OCI-LY7 (cell line): ENCODE measurements at regions not wholly inside any gene's neighbourhood (a gene's known extent, or its start where the extent isn't known, plus 50 kb on each side); places are given as distances from the start of the nearest gene placed in this dataset.
A peak's percentile ranks its signal among the peaks of the same experiment; 100 is the strongest.

Experiments
- BruUV-seq: library from RNA; stranded (reverse); fragments of 400-500 nt; replicated peaks from 2 replicates; lab custom pipeline; 2021; lab: Mats Ljungman, UMichigan
- CTCF ChIA-PET: fragments of 300-600 bp; sonication (Branson Sonifier 250); formaldehyde crosslinking; loops from one replicate; lab custom pipeline; 2022; ENCODE audit warnings: antibody characterized with exemption; ENCODE audit not compliant: unreplicated experiment; lab: Charles Lee
- POLR2A ChIA-PET: fragments of 300-600 bp; sonication (Branson Sonifier 250); formaldehyde crosslinking; loops from one replicate; lab custom pipeline; 2022; ENCODE audit warnings: antibody characterized with exemption; lab: Charles Lee
- DNase-seq: peaks from one replicate; pipeline ENCODE4 v3.0.0-alpha.2; 2015; ENCODE audit warnings: low spot score
- H2AFZ ChIP-seq: fragments of 200-600 bp; sonication (generic), shearing (Covaris generic); 2 replicates; pipeline ENCODE4 v1.6.1; 2014; ENCODE audit warnings: mild to moderate bottlenecking, antibody characterized with exemption, low read length, moderate library complexity
- H3K27ac ChIP-seq: fragments of 200-600 bp; sonication (generic); 2 replicates; pipeline ENCODE4 v1.5.1; 2014; ENCODE audit warnings: mixed run types, low read depth, mild to moderate bottlenecking, moderate library complexity, low read length, inconsistent platforms; ENCODE audit not compliant: poor library complexity, severe bottlenecking
- H3K36me3 ChIP-seq: fragments of 200-600 bp; sonication (generic); 2 replicates; pipeline ENCODE4 v1.6.1; 2014; ENCODE audit warnings: mild to moderate bottlenecking, antibody characterized with exemption, low read length, moderate library complexity, mixed read lengths; ENCODE audit not compliant: insufficient read depth
- H3K4me1 ChIP-seq: fragments of 200-600 bp; sonication (generic); 2 replicates; pipeline ENCODE4 v1.5.1; 2014; ENCODE audit warnings: mild to moderate bottlenecking, low read length; ENCODE audit not compliant: insufficient read depth, poor library complexity, severe bottlenecking
- H3K4me2 ChIP-seq: fragments of 200-600 bp; sonication (generic); 2 replicates; pipeline ENCODE4 v1.6.1; 2014; ENCODE audit warnings: mild to moderate bottlenecking, low read length
- H3K4me3 ChIP-seq: fragments of 200-600 bp; sonication (generic); 2 replicates; pipeline ENCODE4 v1.5.1; 2014; ENCODE audit warnings: mild to moderate bottlenecking, low read depth, low read length; ENCODE audit not compliant: poor library complexity, severe bottlenecking
- H3K79me2 ChIP-seq: fragments of 200-600 bp; sonication (generic); 2 replicates; pipeline ENCODE4 v1.6.1; 2016; ENCODE audit warnings: low read depth, mild to moderate bottlenecking, low read length, moderate library complexity, mixed read lengths; ENCODE audit not compliant: insufficient read depth
- H3K9me2 ChIP-seq: fragments of 200-600 bp; sonication (generic); 2 replicates; pipeline ENCODE4 v1.6.1; 2016; ENCODE audit warnings: mild to moderate bottlenecking, low read length, mixed read lengths; ENCODE audit not compliant: insufficient read depth
- H3K9me3 ChIP-seq: fragments of 200-600 bp; sonication (generic); 2 replicates; pipeline ENCODE4 v1.6.1; 2014; ENCODE audit warnings: mild to moderate bottlenecking, mixed run types, low read length, mixed read lengths
- H4K20me1 ChIP-seq: fragments of 200-600 bp; sonication (generic); 2 replicates; pipeline ENCODE4 v1.6.1; 2014; ENCODE audit warnings: mild to moderate bottlenecking, antibody characterized with exemption, low read length, moderate library complexity, mixed read lengths; ENCODE audit not compliant: insufficient read depth
- CTCF ChIP-seq: fragments of 200-600 bp; sonication (generic); conservative IDR thresholded peaks from 2 replicates; pipeline ENCODE4 v1.5.1; 2014; ENCODE audit warnings: mild to moderate bottlenecking, antibody characterized with exemption, low read length, moderate library complexity, mixed read lengths
- EZH2phosphoT487 ChIP-seq: fragments of 200-600 bp; sonication (generic); IDR thresholded peaks from 2 replicates; pipeline ENCODE4 v1.6.1; 2018; ENCODE audit warnings: low read depth, borderline replicate concordance, mild to moderate bottlenecking, mixed run types, antibody characterized with exemption, low read length, moderate library complexity, mixed read lengths
- intact Hi-C: fragments of 100-400 bp; cut with micrococcal nuclease; formaldehyde crosslinking; loops from one replicate; pipeline ENCODE4 v1.10.0; 2022; ENCODE audit not compliant: unreplicated experiment

- no peak for TF ChIP-seq CTCF
- no peak for TF ChIP-seq EZH2phosphoT487
- no peaks in the 10 kb centered on the region for H3K36me3 ChIP-seq
- no peaks in the 10 kb centered on the region for H3K79me2 ChIP-seq
- CTCF ChIA-PET, result no interaction called here
- no peaks in the 10 kb centered on the region for H3K9me2 ChIP-seq
- no peak overlapping the region for H3K4me2 ChIP-seq
- intact Hi-C loops, result no loop called here
- BruUV-seq, result no TSS peak
- no peaks in the 10 kb centered on the region for H4K20me1 ChIP-seq
- H3K9me3 ChIP-seq, result no peaks in the 10 kb centered on the region
- no peak overlapping the region for H3K4me3 ChIP-seq
- no peak overlapping the region for H3K27ac ChIP-seq
- no peak for DNase-seq
- H3K4me1 ChIP-seq, result no peaks in the 10 kb centered on the region
- POLR2A ChIA-PET, result no interaction called here
- H2AFZ ChIP-seq, result no peak overlapping the region
Measured at GRCh38 chr9:80292231-80292630, 720.5 kb downstream of the TLE4 start.

DNA sequence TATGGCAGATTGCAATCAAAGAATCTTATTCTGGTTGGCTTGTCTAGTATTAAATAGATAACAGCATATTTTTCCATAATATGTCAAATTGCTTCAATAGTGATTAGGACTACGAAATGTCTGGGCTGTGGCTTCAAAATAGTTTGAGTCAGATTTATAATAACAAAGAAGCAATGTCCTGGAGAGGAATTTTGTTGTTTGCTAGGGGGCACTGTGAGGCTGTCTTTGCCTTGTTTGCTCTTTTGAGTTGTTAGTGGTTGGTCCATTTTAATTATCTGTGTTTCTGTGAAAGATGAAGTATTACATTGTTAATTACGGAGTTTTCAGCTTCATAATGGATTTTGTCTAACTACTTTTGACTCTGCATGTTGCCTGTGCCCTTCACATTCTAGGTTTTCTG is 713.6 kb downstream of the TLE4 start:
- DNase-seq, result no peak
- no peak overlapping the region for H3K4me2 ChIP-seq
- H3K27ac ChIP-seq, result no peak overlapping the region
- H3K36me3 ChIP-seq, result no peaks in the 10 kb centered on the region
- no peaks in the 10 kb centered on the region for H3K4me1 ChIP-seq
- no TSS peak for BruUV-seq
- ChIA-PET POLR2A (interaction anchor here (0.8 kb wide), 1 partner anchor 31 kb away, joined by 3 read pairs; no protein-coding TSS in a partner anchor), CTCF (no interaction called here)
- no peak overlapping the region for H3K4me3 ChIP-seq
- intact Hi-C loops, result no loop called here
- TF ChIP-seq EZH2phosphoT487, result no peak
- peak; percentile 38; the same call in 1 of the 2 replicates for TF ChIP-seq CTCF
- no peak overlapping the region for H2AFZ ChIP-seq
- no peaks in the 10 kb centered on the region for H3K79me2 ChIP-seq
- no peaks in the 10 kb centered on the region for H3K9me3 ChIP-seq
- no peaks in the 10 kb centered on the region for H4K20me1 ChIP-seq
- H3K9me2 ChIP-seq, result no peaks in the 10 kb centered on the region

- Histone ChIP-seq H2AFZ (no peak overlapping the region), H3K27ac (no peak overlapping the region), H3K9me2 (no peaks in the 10 kb centered on the region), H3K36me3 (no peaks in the 10 kb centered on the region), H3K9me3 (no peaks in the 10 kb centered on the region), H3K4me1 (no peaks in the 10 kb centered on the region), H4K20me1 (no peaks in the 10 kb centered on the region), H3K79me2 (no peaks in the 10 kb centered on the region), H3K4me2 (no peak overlapping the region), H3K4me3 (no peak overlapping the region)
- POLR2A ChIA-PET, result no interaction called here
- intact Hi-C loops, result no loop called here
- BruUV-seq, result no TSS peak
- no peak for DNase-seq
- CTCF ChIA-PET, result no interaction called here
- no peak for TF ChIP-seq EZH2phosphoT487
- TF ChIP-seq CTCF, result no peak
Measured at GRCh38 chr9:80282766-80283165, 711.0 kb downstream of the TLE4 start.
